ENCODE measurements at regions not wholly inside any gene's neighbourhood (a gene's known extent, or its start where the extent isn't known, plus 50 kb on each side); places are given as distances from the start of the nearest gene placed in this dataset.

GRCh38 chr4:81965911-81966310 is 407.9 kb downstream of the HNRNPD start:
- Histone ChIP-seq H4K20me1 (ENCODE audit: control insufficient read depth, insufficient read depth) (no peaks in the 10 kb centered on the region), H3K27me3 (replicated peaks in 1 of 2; ENCODE audit: control insufficient read depth in 2 of 2, insufficient read depth in 2 of 2, low read length in 1 of 2) (no peaks in the 10 kb centered on the region), H3K36me3 (ENCODE audit: control insufficient read depth in 2 of 2, insufficient read depth in 2 of 2, low read length in 1 of 2) (no peaks in the 10 kb centered on the region), H3K4me2 (ENCODE audit: control insufficient read depth, insufficient read depth) (no peak overlapping the region), H3K79me2 (ENCODE audit: control insufficient read depth, insufficient read depth, low read length) (no peaks in the 10 kb centered on the region), H3K9me3 (replicated peaks; ENCODE audit: control insufficient read depth, insufficient read depth, low read length) (no peaks in the 10 kb centered on the region), H3K27ac (ENCODE audit: control insufficient read depth, insufficient read depth) (no peak overlapping the region), H2AFZ (ENCODE audit: control insufficient read depth, low read depth, low read length) (no peak overlapping the region), H3K4me3 (no peak overlapping the region), H3K9ac (ENCODE audit: control insufficient read depth, insufficient read depth, low read length) (no peak overlapping the region), H3K4me1 (ENCODE audit: control insufficient read depth, insufficient read depth, low read length) (no peaks in the 10 kb centered on the region)
- no peak for DNase-seq (ENCODE audit: low read depth, low spot score)
- in situ Hi-C loops (cut with MboI) (no loop called here), intact Hi-C loops (cut with micrococcal nuclease; ENCODE audit: unreplicated experiment) (no loop called here)
- WGBS (ENCODE audit: insufficient coverage, insufficient replicate concordance, low lambda C conversion rate, missing lambda C conversion rate), result 3% methylated on average over 5 of the region's 5 CpGs
- no peak; the same call in 1 of the 3 replicates for ATAC-seq
- POLR2A ChIA-PET, result no interaction called here
- RAD21 ChIA-PET (ENCODE audit: unreplicated experiment), result no interaction called here
- SMC1A ChIA-PET (ENCODE audit: uncharacterized antibody, unreplicated experiment), result no interaction called here
- no peak for FAIRE-seq
- CTCF ChIA-PET, result no interaction called here
- BruUV-seq (replicated peaks), result no TSS peak
- TF ChIP-seq TBL1XR1 (IDR thresholded peaks at IDR 0.05; ENCODE audit: low read depth, low read length) (no peak), CTCF (IDR thresholded peaks at IDR 0.05 in 2 of 3, conservative IDR thresholded peaks at IDR 0.05 in 1 of 3; ENCODE audit: control insufficient read depth in 2 of 3, extremely low read depth in 1 of 3, insufficient read depth in 1 of 3, low read depth in 3 of 3, low read length in 3 of 3) (no peak), PAX8 (IDR thresholded peaks at IDR 0.05) (no peak), ZNF274 (IDR thresholded peaks at IDR 0.05; ENCODE audit: insufficient read depth, insufficient read length) (no peak), SMC3 (IDR thresholded peaks at IDR 0.05; ENCODE audit: borderline replicate concordance, low read length) (no peak), NBN (IDR thresholded peaks at IDR 0.05) (no peak), RAD51 (IDR thresholded peaks at IDR 0.05) (no peak), SP1 (IDR thresholded peaks at IDR 0.05; ENCODE audit: low read depth, low read length) (no peak)

GRCh38 chr4:81965454-81965853 is 408.3 kb downstream of the HNRNPD start:
- in situ Hi-C loops (cut with MboI), result no loop called here
- ATAC-seq, result peak; percentile 56
- TF ChIP-seq ZNF622 (IDR thresholded peaks at IDR 0.05), result no peak
- no peak for TF ChIP-seq SP1 (IDR thresholded peaks at IDR 0.05; ENCODE audit: low read depth, low read length)
- no peak for TF ChIP-seq PML (IDR thresholded peaks at IDR 0.05; ENCODE audit: low read length)
- TF ChIP-seq, protein P1, sequence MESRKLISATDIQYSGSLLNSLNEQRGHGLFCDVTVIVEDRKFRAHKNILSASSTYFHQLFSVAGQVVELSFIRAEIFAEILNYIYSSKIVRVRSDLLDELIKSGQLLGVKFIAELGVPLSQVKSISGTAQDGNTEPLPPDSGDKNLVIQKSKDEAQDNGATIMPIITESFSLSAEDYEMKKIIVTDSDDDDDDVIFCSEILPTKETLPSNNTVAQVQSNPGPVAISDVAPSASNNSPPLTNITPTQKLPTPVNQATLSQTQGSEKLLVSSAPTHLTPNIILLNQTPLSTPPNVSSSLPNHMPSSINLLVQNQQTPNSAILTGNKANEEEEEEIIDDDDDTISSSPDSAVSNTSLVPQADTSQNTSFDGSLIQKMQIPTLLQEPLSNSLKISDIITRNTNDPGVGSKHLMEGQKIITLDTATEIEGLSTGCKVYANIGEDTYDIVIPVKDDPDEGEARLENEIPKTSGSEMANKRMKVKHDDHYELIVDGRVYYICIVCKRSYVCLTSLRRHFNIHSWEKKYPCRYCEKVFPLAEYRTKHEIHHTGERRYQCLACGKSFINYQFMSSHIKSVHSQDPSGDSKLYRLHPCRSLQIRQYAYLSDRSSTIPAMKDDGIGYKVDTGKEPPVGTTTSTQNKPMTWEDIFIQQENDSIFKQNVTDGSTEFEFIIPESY (IDR thresholded peaks at IDR 0.05), result no peak
- no peak for TF ChIP-seq TCF12 (IDR thresholded peaks at IDR 0.05; ENCODE audit: low read depth, low read length)
- TF ChIP-seq GATAD2B (conservative IDR thresholded peaks at IDR 0.05; ENCODE audit: low read depth), result no peak
- no peak for TF ChIP-seq ZBTB11 (CRISPR knock-in tag; IDR thresholded peaks at IDR 0.05)

More at GRCh38 chr4:81965454-81965853, 408.3 kb downstream of the HNRNPD start:
- 0% methylated on average over 1 of the region's 1 CpG for WGBS (ENCODE audit: insufficient coverage, insufficient replicate concordance, low lambda C conversion rate, missing lambda C conversion rate)
- DNase-seq (ENCODE audit: low read depth, low spot score) (no peak), FAIRE-seq (no peak)
- ChIA-PET RAD21 (ENCODE audit: unreplicated experiment) (no interaction called here), POLR2A (no interaction called here), SMC1A (ENCODE audit: uncharacterized antibody, unreplicated experiment) (no interaction called here), CTCF (no interaction called here)
- H3K4me1 ChIP-seq (ENCODE audit: control insufficient read depth, insufficient read depth, low read length), result no peaks in the 10 kb centered on the region
- H3K79me2 ChIP-seq (ENCODE audit: control insufficient read depth, insufficient read depth, low read length), result no peaks in the 10 kb centered on the region
- H3K4me3 ChIP-seq, result no peak overlapping the region
- H4K20me1 ChIP-seq (ENCODE audit: control insufficient read depth, insufficient read depth), result no peaks in the 10 kb centered on the region
- H3K9ac ChIP-seq (ENCODE audit: control insufficient read depth, insufficient read depth, low read length), result no peak overlapping the region
- no peak overlapping the region for H2AFZ ChIP-seq (ENCODE audit: control insufficient read depth, low read depth, low read length)
- intact Hi-C loops (cut with micrococcal nuclease; ENCODE audit: unreplicated experiment), result no loop called here
- no peaks in the 10 kb centered on the region for H3K9me3 ChIP-seq (replicated peaks; ENCODE audit: control insufficient read depth, insufficient read depth, low read length)
- no peak overlapping the region for H3K4me2 ChIP-seq (ENCODE audit: control insufficient read depth, insufficient read depth)
- no peak overlapping the region for H3K27ac ChIP-seq (ENCODE audit: control insufficient read depth, insufficient read depth)
- H3K36me3 ChIP-seq (ENCODE audit: control insufficient read depth in 2 of 2, insufficient read depth in 2 of 2, low read length in 1 of 2), result no peaks in the 10 kb centered on the region
- H3K27me3 ChIP-seq (replicated peaks in 1 of 2; ENCODE audit: control insufficient read depth in 2 of 2, insufficient read depth in 2 of 2, low read length in 1 of 2), result no peaks in the 10 kb centered on the region
- BruUV-seq (replicated peaks), result no TSS peak

Data from GM12878 (cell line).